Umbilical cord (tissue), 1 donor: ENCODE measurements at regions not wholly inside any gene's neighbourhood (a gene's known extent, or its start where the extent isn't known, plus 50 kb on each side); places are given as distances from the start of the nearest gene placed in this dataset.

ENCODE experiments used
- DNase-seq: peaks from one replicate; pipeline ENCODE4 v3.0.0-alpha.2; 2015; ENCODE audit warnings: low spot score

- DNase-seq: no peak
Observed at GRCh38 chr13:48888613-48889012, 87.1 kb upstream of the FNDC3A start.

DNA sequence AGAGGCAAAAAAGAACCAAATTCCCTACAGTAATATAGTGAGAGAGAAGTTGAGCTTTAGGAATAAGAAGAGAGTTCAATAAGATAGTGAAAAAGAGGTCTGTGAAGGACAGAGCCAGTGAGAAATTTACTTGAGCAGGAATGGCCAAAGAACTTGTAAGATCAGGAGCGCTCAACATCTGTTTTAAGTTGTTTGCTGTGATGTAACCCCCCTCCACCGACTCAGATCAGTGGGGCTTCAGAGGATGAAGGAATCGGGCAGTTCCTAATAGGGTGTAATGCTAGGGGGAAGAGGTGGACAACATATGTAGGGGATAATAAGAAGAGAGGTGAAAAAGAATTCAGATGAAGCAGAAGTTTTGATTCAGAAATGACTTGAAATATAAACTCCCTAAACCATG, 85.3 kb upstream of the FNDC3A start:
- DNase-seq: no peak

GRCh38 chr13:48891586-48891985, 84.1 kb upstream of the FNDC3A start:
- DNase-seq: no peak

- DNase-seq: peak; percentile 69
Observed at GRCh38 chr13:48892053-48892687, 83.5 kb upstream of the FNDC3A start.

DNA sequence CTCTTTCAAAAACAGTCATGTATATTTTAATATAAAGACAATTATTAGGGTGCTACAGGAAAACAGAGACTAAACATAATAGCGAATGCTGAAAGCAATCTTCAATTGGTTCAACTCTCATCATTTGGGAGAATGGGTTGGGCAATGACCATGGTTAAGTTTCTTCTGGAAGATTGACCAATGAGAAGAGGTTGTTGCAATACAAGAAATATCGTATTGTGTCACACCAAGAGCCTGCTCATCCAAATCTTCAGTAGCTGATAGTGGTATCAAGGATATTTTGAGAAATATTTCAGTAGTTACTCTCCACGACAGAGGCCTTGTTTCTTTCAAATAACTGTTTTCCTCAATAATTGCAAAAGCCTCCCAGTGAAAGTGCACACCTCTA, 83.0 kb upstream of the FNDC3A start:
- no peak for DNase-seq

GRCh38 chr13:48896312-48896711, 79.4 kb upstream of the FNDC3A start:
- no peak for DNase-seq

GRCh38 chr13:48901781-48902180, 73.9 kb upstream of the FNDC3A start:
- no peak for DNase-seq

DNA sequence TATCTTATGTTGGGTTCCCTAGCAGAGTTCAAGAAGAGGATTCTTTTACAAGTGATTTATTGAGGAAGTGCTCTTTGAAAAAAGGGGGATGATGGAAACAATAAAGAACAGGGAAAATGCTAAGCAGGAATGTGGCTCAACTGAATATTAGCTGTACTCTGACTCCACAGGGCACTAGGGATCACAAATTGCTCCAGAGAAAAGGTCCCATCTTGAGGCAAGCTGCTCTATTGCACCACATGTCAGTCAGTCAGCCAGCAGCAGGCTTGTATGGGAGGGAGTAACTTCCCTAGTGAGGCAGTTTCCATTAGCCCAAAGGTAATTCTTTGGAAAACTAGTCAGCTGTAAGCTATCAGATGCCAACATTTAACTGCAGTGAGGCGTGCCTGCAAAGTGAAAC, 73.3 kb upstream of the FNDC3A start:
- no peak for DNase-seq

DNA sequence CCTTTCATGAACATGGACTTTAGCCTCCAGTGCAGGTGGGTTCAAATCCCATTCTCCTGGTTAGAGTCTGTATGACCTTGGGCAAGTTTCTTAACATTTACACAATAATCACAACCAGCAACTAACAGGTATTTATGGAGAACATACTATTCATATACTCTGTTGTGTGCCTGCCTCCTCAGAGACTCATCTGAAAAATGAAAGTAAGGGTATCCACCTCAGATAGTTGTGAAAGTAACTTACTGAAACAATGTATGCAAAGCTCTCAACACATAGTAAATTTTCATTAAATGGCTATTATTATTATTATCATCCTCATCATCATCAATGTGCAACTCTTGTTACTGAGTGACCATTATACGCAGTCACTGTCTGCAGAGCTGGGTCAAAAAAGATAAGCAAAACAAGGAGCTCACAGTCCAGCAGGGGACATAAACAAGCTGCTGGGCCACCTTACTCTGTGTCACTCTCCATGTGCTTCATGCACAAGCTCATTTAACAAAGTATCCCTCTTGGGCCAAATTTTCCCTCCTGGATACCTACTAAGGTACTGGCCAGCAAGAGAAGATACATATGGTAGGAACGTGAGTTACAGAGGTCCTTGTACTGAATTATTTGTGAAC, 70.9 kb upstream of the FNDC3A start:
- DNase-seq: no peak

GRCh38 chr13:48906200-48906599, 69.5 kb upstream of the FNDC3A start:
- no peak for DNase-seq

DNA sequence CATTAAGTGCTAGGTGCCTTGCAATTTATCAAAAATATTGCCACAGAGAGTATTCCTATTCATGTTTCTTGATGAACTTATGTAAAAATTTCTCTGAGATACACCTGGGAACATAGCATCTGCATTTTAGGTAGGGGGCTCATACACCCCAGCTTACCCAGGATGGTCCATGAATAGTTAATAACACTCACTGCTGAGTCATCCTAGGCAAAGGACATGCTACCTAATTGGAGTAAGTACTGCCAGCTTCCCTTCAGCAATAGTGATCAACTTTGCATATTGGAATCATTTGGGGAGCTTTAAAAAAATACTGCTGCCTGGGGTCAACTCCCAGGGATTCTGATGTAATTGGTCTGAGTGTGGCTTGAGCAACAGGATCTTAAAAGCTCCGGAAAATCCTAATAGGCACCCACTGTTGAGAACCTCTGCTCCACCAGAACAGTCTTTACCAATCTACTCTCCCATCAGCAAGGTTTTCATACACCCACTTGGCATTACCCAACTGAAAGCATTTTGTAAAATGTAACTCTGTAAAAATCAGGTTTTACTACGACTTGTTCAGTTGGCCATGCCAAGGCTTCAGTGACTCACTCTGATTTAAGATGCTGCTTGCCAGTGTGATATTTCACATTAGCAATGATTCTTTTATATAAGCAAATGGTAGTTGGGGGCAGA, 67.2 kb upstream of the FNDC3A start:
- no peak for DNase-seq

DNA sequence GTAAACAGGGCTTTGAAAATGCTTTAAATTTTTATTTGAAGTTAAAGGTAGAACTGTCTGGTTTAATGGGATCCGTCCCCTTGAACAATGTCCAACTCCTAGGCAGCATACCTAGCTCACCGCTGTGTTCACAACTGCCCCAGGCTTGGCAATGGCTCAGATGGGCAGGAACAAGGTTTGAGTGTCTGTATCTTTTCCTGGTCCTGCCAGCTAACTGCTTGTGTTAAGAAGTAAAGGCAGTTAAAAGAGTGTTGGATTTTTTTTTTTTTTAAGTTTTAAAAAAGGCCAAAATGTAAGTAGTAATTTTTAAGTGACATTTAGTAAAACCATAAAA, 66.7 kb upstream of the FNDC3A start:
- DNase-seq: no peak

- no peak for DNase-seq
Observed at GRCh38 chr13:48910686-48911085, 65.0 kb upstream of the FNDC3A start.

- DNase-seq: no peak
Observed at GRCh38 chr13:48919751-48920150, 56.0 kb upstream of the FNDC3A start.

DNA sequence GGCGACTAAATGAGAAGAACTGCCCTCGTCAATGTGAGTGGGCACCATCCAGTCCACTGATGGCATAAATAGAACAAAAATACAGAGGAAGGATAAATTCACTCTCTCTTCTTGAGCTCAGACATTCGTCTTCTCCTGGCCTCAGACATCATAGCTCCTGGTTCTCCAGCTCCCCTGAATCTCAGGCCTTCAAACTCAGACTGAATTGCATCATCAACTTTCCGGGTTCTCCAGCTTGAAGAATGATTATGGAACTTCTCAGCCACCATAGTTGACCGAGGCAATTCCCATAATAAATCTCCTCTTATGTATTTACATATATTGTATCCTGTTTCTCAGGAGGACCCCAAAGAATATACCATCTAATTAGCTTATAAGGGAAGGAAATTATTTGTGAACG, 55.0 kb upstream of the FNDC3A start:
- DNase-seq: no peak

DNA sequence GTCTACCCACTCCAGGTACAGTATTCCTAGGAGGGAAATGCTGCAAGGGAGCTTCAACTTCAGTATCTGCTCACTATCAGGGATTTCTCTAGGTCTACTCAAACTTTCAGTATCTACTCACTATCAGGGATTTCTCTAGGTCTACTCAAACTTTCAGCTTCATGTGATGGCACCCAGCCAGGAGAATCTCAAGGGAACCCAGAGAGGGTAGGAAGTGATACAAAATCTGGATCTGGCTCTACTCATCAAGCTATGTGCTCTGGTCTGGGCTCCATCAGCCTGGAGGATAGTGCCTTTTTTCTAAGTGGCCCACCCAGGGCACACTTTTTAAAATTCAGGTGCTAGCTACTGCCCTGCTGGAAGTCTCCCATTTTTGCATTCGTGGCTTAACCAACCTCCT, 52.3 kb upstream of the FNDC3A start:
- no peak for DNase-seq

- no peak for DNase-seq
Observed at GRCh38 chr13:48925001-48925400, 50.7 kb upstream of the FNDC3A start.
